Fibroblast of lung (primary cell): ENCODE measurements at regions not wholly inside any gene's neighbourhood (a gene's known extent, or its start where the extent isn't known, plus 50 kb on each side); places are given as distances from the start of the nearest gene placed in this dataset.

Experiments
- DNase-seq, 2 donors: peaks; one replicate each; pipeline versions ENCODE4 v3.0.0 to v3.0.0-alpha.2; 2010; ENCODE audit warnings: low read depth in 2 of 2
- H2AFZ ChIP-seq: 2 replicates; pipeline ENCODE4 v1.5.1; 2012; ENCODE audit warnings: low read length, control low read depth, inconsistent platforms
- H3K27ac ChIP-seq: 2 replicates; pipeline ENCODE4 v1.5.1; 2011; ENCODE audit warnings: low read length, control low read depth; ENCODE audit not compliant: insufficient read depth
- H3K27me3 ChIP-seq: 2 replicates; pipeline ENCODE4 v1.5.1; 2011; ENCODE audit warnings: mild to moderate bottlenecking, low read length; ENCODE audit not compliant: control insufficient read depth, insufficient read depth
- H3K36me3 ChIP-seq: 2 replicates; pipeline ENCODE4 v1.5.1; 2011; ENCODE audit warnings: low read length; ENCODE audit not compliant: control insufficient read depth, insufficient read depth
- H3K4me1 ChIP-seq: 2 replicates; pipeline ENCODE4 v1.5.1; 2011; ENCODE audit warnings: low read length; ENCODE audit not compliant: control insufficient read depth, insufficient read depth; ENCODE audit errors: extremely low read depth
- H3K4me2 ChIP-seq: 2 replicates; pipeline ENCODE4 v1.5.1; 2011; ENCODE audit warnings: low read length, control low read depth; ENCODE audit not compliant: insufficient read depth; ENCODE audit errors: extremely low read depth
- H3K4me3 ChIP-seq, 4 experiments: fragments of 200-600 bp in 1 of 4; sonication (generic) in 1 of 4; replicated peaks in 1 of 4; 2 replicates each; pipeline ENCODE4 v1.5.1; 2011 to 2016; ENCODE audit warnings: low read length in 4 of 4, low read depth in 3 of 4, mild to moderate bottlenecking in 3 of 4, control low read depth in 2 of 4, inconsistent platforms in 1 of 4, mixed read lengths in 1 of 4; ENCODE audit not compliant: insufficient read depth in 1 of 4; ENCODE audit errors: control extremely low read depth in 1 of 4
- H3K79me2 ChIP-seq: 2 replicates; pipeline ENCODE4 v1.5.1; 2012; ENCODE audit warnings: mild to moderate bottlenecking, low read length, inconsistent platforms; ENCODE audit not compliant: control insufficient read depth, insufficient read depth
- H3K9ac ChIP-seq: 2 replicates; pipeline ENCODE4 v1.5.1; 2011; ENCODE audit warnings: mild to moderate bottlenecking, low read length, control low read depth; ENCODE audit not compliant: insufficient read depth
- H3K9me3 ChIP-seq: 2 replicates; pipeline ENCODE4 v1.5.1; 2012; ENCODE audit warnings: low read depth, low read length; ENCODE audit not compliant: control insufficient read depth, insufficient read depth
- H4K20me1 ChIP-seq: 2 replicates; pipeline ENCODE4 v1.5.1; 2011; ENCODE audit warnings: low read length; ENCODE audit not compliant: control insufficient read depth, insufficient read depth; ENCODE audit errors: extremely low read depth
- CTCF ChIP-seq, 2 donors: IDR thresholded peaks in 1 of 2; conservative IDR thresholded peaks in 1 of 2; 1 replicate in 1 of 2; 2 replicates in 1 of 2; pipeline ENCODE4 v1.5.1; 2011 to 2012; ENCODE audit warnings: low read length in 2 of 2, control low read depth in 1 of 2, inconsistent platforms in 1 of 2, low read depth in 1 of 2, mild to moderate bottlenecking in 1 of 2
- EZH2 ChIP-seq: IDR thresholded peaks from 2 replicates; pipeline ENCODE4 v1.5.1; 2012; ENCODE audit warnings: low read length, control low read depth, mild to moderate bottlenecking; ENCODE audit errors: missing control alignments

DNA sequence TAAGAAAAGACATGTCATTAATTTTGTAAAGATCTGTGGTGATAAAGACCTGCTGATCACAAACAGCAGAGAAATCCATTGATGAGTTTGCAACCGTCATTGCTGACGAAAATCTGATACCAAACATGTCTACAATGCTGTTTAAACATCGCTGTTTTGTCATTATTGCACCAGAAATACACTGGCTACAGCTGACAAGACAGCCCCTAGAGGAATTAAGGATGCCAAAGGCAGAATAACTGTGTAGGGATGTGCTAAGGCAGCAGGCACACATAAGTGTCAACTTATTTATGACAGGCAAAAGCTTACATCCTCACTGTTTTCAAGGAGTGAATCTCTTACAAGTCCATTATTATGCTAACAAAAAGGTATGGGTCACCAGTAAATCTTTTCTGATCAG, 439.3 kb downstream of the TLE1 start:
- no peak overlapping the region for H3K27ac ChIP-seq
- H3K4me1 ChIP-seq: no peaks in the 10 kb centered on the region
- no peaks in the 10 kb centered on the region for H3K27me3 ChIP-seq
- H2AFZ ChIP-seq: no peak overlapping the region
- no peak for DNase-seq
- no peaks in the 10 kb centered on the region for H3K9me3 ChIP-seq
- H3K4me3 ChIP-seq: no peak overlapping the region
- H3K79me2 ChIP-seq: no peaks in the 10 kb centered on the region
- TF ChIP-seq CTCF (conservative IDR thresholded peaks at IDR 0.05 in 1 of 2, IDR thresholded peaks at IDR 0.05 in 1 of 2; ENCODE audit: low read depth in 1 of 2, low read length in 2 of 2) (no peak), EZH2 (no peak)
- no peaks in the 10 kb centered on the region for H4K20me1 ChIP-seq
- H3K9ac ChIP-seq: no peak overlapping the region
- no peaks in the 10 kb centered on the region for H3K36me3 ChIP-seq
- H3K4me2 ChIP-seq: no peak overlapping the region

DNA sequence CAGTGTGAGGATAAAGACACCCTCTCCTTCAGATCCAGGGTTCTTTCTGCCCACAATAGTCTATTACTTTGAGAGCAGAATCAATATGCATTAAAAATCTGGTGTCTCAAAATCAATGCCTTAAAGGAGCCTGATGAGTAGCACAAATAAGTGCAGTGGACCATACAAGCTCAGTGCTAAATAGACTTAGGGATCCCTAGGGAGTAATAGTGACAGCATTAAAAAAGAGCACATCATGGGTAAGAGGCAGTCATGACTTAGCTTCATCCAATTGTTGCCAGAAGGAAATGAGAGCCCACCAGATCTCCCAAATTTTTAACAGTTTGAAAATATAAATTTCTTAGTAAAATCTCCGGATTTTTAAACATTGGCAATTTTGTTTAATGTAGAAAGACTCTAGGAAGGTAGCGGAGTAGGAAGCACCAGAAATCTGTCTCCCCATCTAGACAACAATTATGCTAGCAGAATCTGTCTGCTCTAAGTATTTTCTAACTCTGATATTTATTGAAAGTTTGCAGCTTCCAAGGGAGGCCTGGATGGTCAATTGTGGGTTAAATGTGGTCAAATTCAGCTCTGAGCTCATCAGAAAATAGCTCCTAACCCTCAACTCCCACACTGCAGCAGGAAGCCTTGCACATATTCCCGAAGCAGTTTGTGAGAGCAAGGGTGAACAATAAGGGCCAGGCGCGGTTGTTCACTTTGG, 443.9 kb downstream of the TLE1 start:
- Histone ChIP-seq H3K9me3 (no peaks in the 10 kb centered on the region), H3K9ac (no peak overlapping the region), H3K36me3 (no peaks in the 10 kb centered on the region), H4K20me1 (no peaks in the 10 kb centered on the region), H3K27ac (no peak overlapping the region), H3K4me3 (no peak overlapping the region), H3K79me2 (no peaks in the 10 kb centered on the region), H3K4me1 (no peaks in the 10 kb centered on the region), H3K4me2 (no peak overlapping the region), H3K27me3 (no peaks in the 10 kb centered on the region), H2AFZ (no peak overlapping the region)
- peak in 1 of 2 donors; percentile 33 for DNase-seq
- TF ChIP-seq EZH2: no peak
- TF ChIP-seq CTCF (conservative IDR thresholded peaks at IDR 0.05 in 1 of 2, IDR thresholded peaks at IDR 0.05 in 1 of 2; ENCODE audit: low read depth in 1 of 2, low read length in 2 of 2): no peak

- DNase-seq: peak in 1 of 2 donors; percentile 8
- Histone ChIP-seq H4K20me1 (no peaks in the 10 kb centered on the region), H3K9ac (no peak overlapping the region), H3K4me2 (no peak overlapping the region), H3K27ac (no peak overlapping the region), H3K4me1 (no peaks in the 10 kb centered on the region), H2AFZ (no peak overlapping the region), H3K4me3 (no peak overlapping the region), H3K9me3 (no peaks in the 10 kb centered on the region), H3K27me3 (no peaks in the 10 kb centered on the region), H3K79me2 (no peaks in the 10 kb centered on the region), H3K36me3 (no peaks in the 10 kb centered on the region)
- no peak for TF ChIP-seq EZH2
- TF ChIP-seq CTCF (conservative IDR thresholded peaks at IDR 0.05 in 1 of 2, IDR thresholded peaks at IDR 0.05 in 1 of 2; ENCODE audit: low read depth in 1 of 2, low read length in 2 of 2): no peak
Measured at GRCh38 chr9:81244631-81245030, 444.7 kb downstream of the TLE1 start.
